Keratinocyte (primary cell): ENCODE measurements at regions not wholly inside any gene's neighbourhood (a gene's known extent, or its start where the extent isn't known, plus 50 kb on each side); places are given as distances from the start of the nearest gene placed in this dataset.
A peak's percentile ranks its signal among the peaks of the same experiment; 100 is the strongest.

Source experiments
- DNase-seq: peaks from one replicate; pipeline ENCODE4 v3.0.0-alpha.2; 2011; ENCODE audit warnings: low read depth, missing footprints, low spot score
- FAIRE-seq: peaks from 2 replicates; lab custom pipeline; 2011; peaks lifted over from hg19 to GRCh38; lab: Jason Lieb, UNC
- H2AFZ ChIP-seq: 2 replicates; pipeline ENCODE4 v1.6.0; 2012; ENCODE audit warnings: low read length, control low read depth, inconsistent platforms; ENCODE audit not compliant: control insufficient read depth
- H3K27ac ChIP-seq: 2 replicates; pipeline ENCODE4 v1.5.1; 2011; ENCODE audit warnings: low read length; ENCODE audit not compliant: control insufficient read depth, insufficient read depth
- H3K27me3 ChIP-seq: 3 replicates; pipeline ENCODE4 v1.6.0; 2011; ENCODE audit warnings: low read length; ENCODE audit not compliant: control insufficient read depth, insufficient read depth; ENCODE audit errors: extremely low read depth
- H3K36me3 ChIP-seq, 2 experiments: 2 replicates in 1 of 2; 3 replicates in 1 of 2; pipeline ENCODE4 v1.5.1; 2011; ENCODE audit warnings: low read length in 2 of 2, mild to moderate bottlenecking in 1 of 2; ENCODE audit not compliant: control insufficient read depth in 2 of 2, insufficient read depth in 2 of 2; ENCODE audit errors: extremely low read depth in 1 of 2
- H3K4me1 ChIP-seq: 3 replicates; pipeline ENCODE4 v1.5.1; 2011; ENCODE audit warnings: low read length; ENCODE audit not compliant: control insufficient read depth, insufficient read depth; ENCODE audit errors: extremely low read depth
- H3K4me2 ChIP-seq: 3 replicates; pipeline ENCODE4 v1.6.0; 2011; ENCODE audit warnings: low read depth, low read length; ENCODE audit not compliant: control insufficient read depth, insufficient read depth; ENCODE audit errors: extremely low read depth
- H3K4me3 ChIP-seq, 3 experiments: fragments of 200-600 bp in 1 of 3; sonication (generic) in 1 of 3; 2 replicates in 2 of 3; 3 replicates in 1 of 3; pipeline ENCODE4 v1.5.1; 2011 to 2016; ENCODE audit warnings: low read length in 3 of 3, mild to moderate bottlenecking in 3 of 3, control low read depth in 2 of 3, inconsistent platforms in 1 of 3, low read depth in 1 of 3, mixed read lengths in 1 of 3, mixed run types in 1 of 3, moderate library complexity in 1 of 3; ENCODE audit not compliant: control insufficient read depth in 2 of 3, insufficient read depth in 2 of 3; ENCODE audit errors: extremely low read depth in 1 of 3
- H3K79me2 ChIP-seq: 2 replicates; pipeline ENCODE4 v1.6.0; 2012; ENCODE audit warnings: low read length; ENCODE audit not compliant: control insufficient read depth, insufficient read depth
- H3K9ac ChIP-seq: 3 replicates; pipeline ENCODE4 v1.6.0; 2011; ENCODE audit warnings: low read length; ENCODE audit not compliant: control insufficient read depth, insufficient read depth; ENCODE audit errors: extremely low read depth
- H3K9me1 ChIP-seq: 3 replicates; pipeline ENCODE4 v1.6.0; 2011; ENCODE audit warnings: low read length; ENCODE audit not compliant: control insufficient read depth, insufficient read depth; ENCODE audit errors: extremely low read depth
- H3K9me3 ChIP-seq: 2 replicates; pipeline ENCODE4 v1.5.1; 2012; ENCODE audit warnings: low read depth, low read length; ENCODE audit not compliant: control insufficient read depth
- H4K20me1 ChIP-seq: 3 replicates; pipeline ENCODE4 v1.6.0; 2011; ENCODE audit warnings: low read length; ENCODE audit not compliant: control insufficient read depth, insufficient read depth; ENCODE audit errors: extremely low read depth
- EZH2 ChIP-seq: IDR thresholded peaks from one replicate; pipeline ENCODE4 v1.6.1; 2012; ENCODE audit warnings: inconsistent platforms, mild to moderate bottlenecking, low read length, moderate library complexity
- dilution Hi-C: fragments of 300-500 bp; cut with MboI; formaldehyde crosslinking; loops from one replicate; pipeline ENCODE4 v1.7.0; 2020; ENCODE audit warnings: low sequenced_read_pairs; ENCODE audit not compliant: extremely low pct_ligation_motif_present
- TF ChIP-seq, protein P1 (sequence below), 3 experiments: IDR thresholded peaks in 1 of 3; conservative IDR thresholded peaks in 1 of 3; optimal IDR thresholded peaks in 1 of 3; 2 replicates in 2 of 3; 3 replicates in 1 of 3; pipeline versions ENCODE3 to v1.5.1; 2011; ENCODE audit warnings: low read length in 3 of 3, mild to moderate bottlenecking in 3 of 3, moderate library complexity in 2 of 3, control low read depth in 1 of 3, inconsistent platforms in 1 of 3; ENCODE audit not compliant: insufficient read depth in 2 of 3; ENCODE audit errors: extremely low read depth in 1 of 3

GRCh38 chr12:115259968-115260747 lies 576.2 kb upstream of the TBX3 start:
- dilution Hi-C loops: no loop called here
- no peak for DNase-seq
- H3K27me3 ChIP-seq: no peaks in the 10 kb centered on the region

DNA sequence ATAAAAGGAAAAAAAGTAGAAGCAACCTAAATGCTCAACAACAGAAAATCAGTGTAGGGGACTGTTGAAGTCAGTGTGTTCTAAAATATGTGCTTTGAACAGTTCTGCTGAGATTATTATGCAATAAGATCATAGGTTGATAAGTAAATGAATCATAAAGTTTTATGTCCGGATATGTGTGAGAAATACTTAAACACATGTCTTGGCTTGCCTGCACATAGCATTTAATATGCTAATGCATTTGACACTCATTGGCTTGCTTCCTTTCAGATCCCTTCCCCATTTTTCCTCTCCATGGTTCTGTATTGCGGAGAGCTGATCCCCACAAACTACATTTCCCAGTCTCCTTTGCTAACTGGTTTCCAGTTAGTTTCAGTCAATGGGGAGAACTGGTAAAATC lies 573.8 kb upstream of the TBX3 start:
- H3K4me3 ChIP-seq: no peak overlapping the region
- peak overlapping the region; percentile 45 for H3K27ac ChIP-seq
- H3K4me1 ChIP-seq: peaks cover 21% of the 10 kb centered on the region
- no peaks in the 10 kb centered on the region for H3K9me3 ChIP-seq
- DNase-seq (peak; percentile 88), FAIRE-seq (peak; percentile 98)
- peak overlapping the region; percentile 20 for H2AFZ ChIP-seq
- no peaks in the 10 kb centered on the region for H3K27me3 ChIP-seq
- no peak for TF ChIP-seq EZH2
- no peaks in the 10 kb centered on the region for H3K79me2 ChIP-seq
- H3K9me1 ChIP-seq: no peaks in the 10 kb centered on the region
- H3K9ac ChIP-seq: no peak overlapping the region
- H4K20me1 ChIP-seq: no peaks in the 10 kb centered on the region
- H3K36me3 ChIP-seq: no peaks in the 10 kb centered on the region
- dilution Hi-C loops: no loop called here
- H3K4me2 ChIP-seq: peak overlapping the region; percentile 50

More at GRCh38 chr12:115259968-115260747, 576.2 kb upstream of the TBX3 start:
- H3K27ac ChIP-seq: no peak overlapping the region
- H3K36me3 ChIP-seq: no peaks in the 10 kb centered on the region
- H3K9me1 ChIP-seq: no peaks in the 10 kb centered on the region
- H3K4me2 ChIP-seq: no peak overlapping the region
- H4K20me1 ChIP-seq: no peaks in the 10 kb centered on the region
- no peaks in the 10 kb centered on the region for H3K9me3 ChIP-seq
- no peak overlapping the region for H3K9ac ChIP-seq
- H3K4me3 ChIP-seq: no peak overlapping the region
- H2AFZ ChIP-seq: no peak overlapping the region
- TF ChIP-seq EZH2: no peak
- TF ChIP-seq, protein P1, sequence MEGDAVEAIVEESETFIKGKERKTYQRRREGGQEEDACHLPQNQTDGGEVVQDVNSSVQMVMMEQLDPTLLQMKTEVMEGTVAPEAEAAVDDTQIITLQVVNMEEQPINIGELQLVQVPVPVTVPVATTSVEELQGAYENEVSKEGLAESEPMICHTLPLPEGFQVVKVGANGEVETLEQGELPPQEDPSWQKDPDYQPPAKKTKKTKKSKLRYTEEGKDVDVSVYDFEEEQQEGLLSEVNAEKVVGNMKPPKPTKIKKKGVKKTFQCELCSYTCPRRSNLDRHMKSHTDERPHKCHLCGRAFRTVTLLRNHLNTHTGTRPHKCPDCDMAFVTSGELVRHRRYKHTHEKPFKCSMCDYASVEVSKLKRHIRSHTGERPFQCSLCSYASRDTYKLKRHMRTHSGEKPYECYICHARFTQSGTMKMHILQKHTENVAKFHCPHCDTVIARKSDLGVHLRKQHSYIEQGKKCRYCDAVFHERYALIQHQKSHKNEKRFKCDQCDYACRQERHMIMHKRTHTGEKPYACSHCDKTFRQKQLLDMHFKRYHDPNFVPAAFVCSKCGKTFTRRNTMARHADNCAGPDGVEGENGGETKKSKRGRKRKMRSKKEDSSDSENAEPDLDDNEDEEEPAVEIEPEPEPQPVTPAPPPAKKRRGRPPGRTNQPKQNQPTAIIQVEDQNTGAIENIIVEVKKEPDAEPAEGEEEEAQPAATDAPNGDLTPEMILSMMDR (optimal IDR thresholded peaks at IDR 0.05 in 1 of 3, IDR thresholded peaks at IDR 0.05 in 1 of 3, conservative IDR thresholded peaks at IDR 0.05 in 1 of 3; ENCODE audit: extremely low read depth in 1 of 3, insufficient read depth in 2 of 3, low read length in 3 of 3): no peak
- no peak for FAIRE-seq
- peaks cover 21% of the 10 kb centered on the region for H3K4me1 ChIP-seq
- H3K79me2 ChIP-seq: no peaks in the 10 kb centered on the region
